ENCODE measurements at regions not wholly inside any gene's neighbourhood (a gene's known extent, or its start where the extent isn't known, plus 50 kb on each side); places are given as distances from the start of the nearest gene placed in this dataset.
A peak's percentile ranks its signal among the peaks of the same experiment; 100 is the strongest.

DNA sequence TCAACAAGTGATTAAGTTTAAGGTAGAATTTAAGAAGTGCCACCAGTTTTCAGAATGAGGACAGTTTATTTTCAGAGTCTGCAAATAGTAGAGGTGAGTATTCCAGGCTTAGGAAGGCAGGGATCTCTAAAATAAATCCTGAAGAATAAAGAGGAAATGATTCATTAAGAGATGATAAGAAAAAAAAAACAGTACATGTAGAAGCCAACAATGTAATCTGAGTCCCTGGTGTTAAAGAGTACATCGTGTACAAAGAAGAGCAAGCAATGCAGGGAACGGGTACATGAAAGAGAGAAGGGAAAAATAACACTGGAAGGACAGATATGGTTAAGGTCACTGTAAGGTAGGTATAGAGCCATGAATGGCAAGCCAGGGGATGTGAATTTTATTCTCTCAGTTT is 95.2 kb upstream of the FOXG1 start:
- no peaks in the 10 kb centered on the region for H3K36me3 ChIP-seq (ENCODE audit: control insufficient read depth, insufficient read depth, low read length)
- no peaks in the 10 kb centered on the region for H3K27me3 ChIP-seq (ENCODE audit: control insufficient read depth, insufficient read depth, low read length)
- TF ChIP-seq, protein P1, sequence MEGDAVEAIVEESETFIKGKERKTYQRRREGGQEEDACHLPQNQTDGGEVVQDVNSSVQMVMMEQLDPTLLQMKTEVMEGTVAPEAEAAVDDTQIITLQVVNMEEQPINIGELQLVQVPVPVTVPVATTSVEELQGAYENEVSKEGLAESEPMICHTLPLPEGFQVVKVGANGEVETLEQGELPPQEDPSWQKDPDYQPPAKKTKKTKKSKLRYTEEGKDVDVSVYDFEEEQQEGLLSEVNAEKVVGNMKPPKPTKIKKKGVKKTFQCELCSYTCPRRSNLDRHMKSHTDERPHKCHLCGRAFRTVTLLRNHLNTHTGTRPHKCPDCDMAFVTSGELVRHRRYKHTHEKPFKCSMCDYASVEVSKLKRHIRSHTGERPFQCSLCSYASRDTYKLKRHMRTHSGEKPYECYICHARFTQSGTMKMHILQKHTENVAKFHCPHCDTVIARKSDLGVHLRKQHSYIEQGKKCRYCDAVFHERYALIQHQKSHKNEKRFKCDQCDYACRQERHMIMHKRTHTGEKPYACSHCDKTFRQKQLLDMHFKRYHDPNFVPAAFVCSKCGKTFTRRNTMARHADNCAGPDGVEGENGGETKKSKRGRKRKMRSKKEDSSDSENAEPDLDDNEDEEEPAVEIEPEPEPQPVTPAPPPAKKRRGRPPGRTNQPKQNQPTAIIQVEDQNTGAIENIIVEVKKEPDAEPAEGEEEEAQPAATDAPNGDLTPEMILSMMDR (IDR thresholded peaks at IDR 0.05; ENCODE audit: insufficient read depth, low read length, poor library complexity, severe bottlenecking), result no peak
- H3K4me3 ChIP-seq (ENCODE audit: low read depth, low read length), result no peak overlapping the region
- no peak for DNase-seq (ENCODE audit: low read depth)

DNA sequence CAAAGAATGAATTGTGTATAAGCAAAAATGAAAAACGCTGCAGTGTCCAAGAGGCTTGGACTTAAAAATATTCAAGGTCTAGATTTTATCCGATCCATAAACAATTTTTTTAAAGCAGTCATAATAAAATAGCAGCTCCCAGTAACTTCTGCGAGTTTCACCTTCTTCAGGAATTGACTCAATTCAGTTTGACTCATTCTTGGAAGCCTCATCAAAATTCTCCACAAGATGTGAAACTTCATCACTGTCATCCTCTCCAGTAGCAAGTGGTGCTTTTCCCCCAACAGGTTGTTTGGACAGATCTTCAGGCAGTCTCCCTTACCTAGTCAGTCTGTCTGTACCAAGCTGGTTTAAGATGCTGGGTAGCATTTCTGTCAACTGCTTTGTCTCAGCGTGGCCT is 93.5 kb upstream of the FOXG1 start:
- Histone ChIP-seq H3K36me3 (ENCODE audit: control insufficient read depth, insufficient read depth, low read length) (no peaks in the 10 kb centered on the region), H3K27me3 (ENCODE audit: control insufficient read depth, insufficient read depth, low read length) (no peaks in the 10 kb centered on the region), H3K4me3 (ENCODE audit: low read depth, low read length) (no peak overlapping the region)
- TF ChIP-seq, protein P1 (IDR thresholded peaks at IDR 0.05; ENCODE audit: insufficient read depth, low read length, poor library complexity, severe bottlenecking), result no peak
- no peak for DNase-seq (ENCODE audit: low read depth)

DNA sequence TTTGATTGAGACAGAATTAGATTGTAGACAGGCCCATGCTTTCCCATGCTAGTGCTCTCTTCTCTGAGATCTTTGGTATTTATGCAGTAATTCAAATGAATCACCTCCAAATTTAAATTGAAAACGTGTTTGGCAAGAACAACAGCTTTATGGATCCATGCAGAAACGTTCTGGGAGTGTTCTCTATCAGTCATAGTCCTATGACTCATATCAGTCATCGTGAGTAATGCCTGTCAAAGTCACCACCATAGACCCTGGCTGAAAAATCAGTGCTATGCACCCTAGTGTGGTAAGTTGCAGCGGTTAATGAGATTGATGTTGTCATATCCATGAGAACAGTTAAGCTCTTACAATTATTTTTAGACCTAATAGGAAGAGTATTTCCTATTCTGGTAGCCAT is 90.1 kb upstream of the FOXG1 start:
- peak; percentile 63 for DNase-seq (ENCODE audit: low read depth)
- TF ChIP-seq, protein P1 (IDR thresholded peaks at IDR 0.05; ENCODE audit: insufficient read depth, low read length, poor library complexity, severe bottlenecking), result no peak

DNA sequence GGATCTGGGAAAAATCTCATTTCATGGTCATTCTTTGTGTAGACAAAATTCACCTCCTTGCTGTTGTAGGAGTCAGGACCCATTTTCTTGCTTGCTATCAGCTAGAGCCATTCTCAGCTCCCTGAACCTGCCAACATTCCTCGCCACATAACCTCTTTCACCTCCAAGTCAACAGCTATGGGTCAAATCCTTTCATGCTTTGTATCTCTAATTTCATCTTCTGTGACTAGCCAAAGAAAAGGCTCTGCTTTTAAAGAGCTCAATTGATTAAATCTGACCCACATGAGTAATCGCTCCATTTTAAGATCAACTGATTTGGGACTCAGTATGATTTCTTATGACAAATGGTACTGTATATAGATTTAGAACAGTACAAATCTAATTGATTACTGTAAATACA is 89.2 kb upstream of the FOXG1 start:
- Histone ChIP-seq H3K36me3 (ENCODE audit: control insufficient read depth, insufficient read depth, low read length) (no peaks in the 10 kb centered on the region), H3K27me3 (ENCODE audit: control insufficient read depth, insufficient read depth, low read length) (no peaks in the 10 kb centered on the region), H3K4me3 (ENCODE audit: low read depth, low read length) (no peak overlapping the region)
- TF ChIP-seq, protein P1 (IDR thresholded peaks at IDR 0.05; ENCODE audit: insufficient read depth, low read length, poor library complexity, severe bottlenecking), result no peak
- no peak for DNase-seq (ENCODE audit: low read depth)

More for the DNA sequence above, 90.1 kb upstream of the FOXG1 start:
- H3K36me3 ChIP-seq (ENCODE audit: control insufficient read depth, insufficient read depth, low read length), result no peaks in the 10 kb centered on the region
- no peaks in the 10 kb centered on the region for H3K27me3 ChIP-seq (ENCODE audit: control insufficient read depth, insufficient read depth, low read length)
- no peak overlapping the region for H3K4me3 ChIP-seq (ENCODE audit: low read depth, low read length)

DNA sequence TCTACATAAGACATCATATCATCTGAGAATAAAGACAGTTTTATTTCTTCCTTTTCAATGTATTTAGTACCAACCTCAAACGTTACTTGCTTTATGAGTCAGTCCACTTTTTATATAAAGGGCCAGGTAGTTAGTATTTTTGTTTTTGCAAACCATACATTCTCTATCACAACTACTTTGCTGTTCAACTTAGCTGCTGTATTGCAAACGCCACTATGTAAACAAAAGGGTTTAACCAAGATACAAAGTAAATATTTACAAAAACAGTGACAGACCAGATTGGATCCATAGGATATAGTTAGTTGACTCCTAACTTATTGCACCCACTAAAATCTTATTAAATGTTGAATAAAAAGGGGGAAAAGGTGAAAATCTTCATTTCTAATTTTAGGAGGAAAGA is 87.7 kb upstream of the FOXG1 start:
- TF ChIP-seq, protein P1 (IDR thresholded peaks at IDR 0.05; ENCODE audit: insufficient read depth, low read length, poor library complexity, severe bottlenecking), result no peak
- no peak for DNase-seq (ENCODE audit: low read depth)
- Histone ChIP-seq H3K4me3 (ENCODE audit: low read depth, low read length) (no peak overlapping the region), H3K27me3 (ENCODE audit: control insufficient read depth, insufficient read depth, low read length) (no peaks in the 10 kb centered on the region), H3K36me3 (ENCODE audit: control insufficient read depth, insufficient read depth, low read length) (no peaks in the 10 kb centered on the region)

DNA sequence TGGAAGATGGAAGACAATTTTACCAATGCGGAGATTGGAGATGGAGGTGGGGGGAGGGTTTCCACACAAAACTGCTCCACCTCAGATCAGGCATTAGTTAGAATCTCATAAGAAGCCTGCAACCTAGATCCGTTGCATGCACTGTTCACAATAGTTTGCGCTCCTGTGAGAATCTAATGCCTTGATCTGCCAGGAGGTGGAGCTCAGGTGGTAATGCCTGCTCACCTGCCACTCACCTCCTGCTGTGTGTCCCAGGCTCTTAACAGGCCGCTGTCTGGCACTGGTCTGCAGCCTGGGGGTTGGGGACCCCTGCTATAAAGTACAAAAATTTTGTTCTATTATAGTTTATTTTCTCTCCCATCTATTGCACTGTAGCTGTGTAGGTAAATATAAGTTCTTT is 84.9 kb upstream of the FOXG1 start:
- TF ChIP-seq, protein P1 (IDR thresholded peaks at IDR 0.05; ENCODE audit: insufficient read depth, low read length, poor library complexity, severe bottlenecking), result no peak
- Histone ChIP-seq H3K4me3 (ENCODE audit: low read depth, low read length) (no peak overlapping the region), H3K36me3 (ENCODE audit: control insufficient read depth, insufficient read depth, low read length) (no peaks in the 10 kb centered on the region), H3K27me3 (ENCODE audit: control insufficient read depth, insufficient read depth, low read length) (no peaks in the 10 kb centered on the region)
- no peak for DNase-seq (ENCODE audit: low read depth)

All from kidney epithelial cell (primary cell).